PFSK-1 (cell line): ENCODE measurements at regions not wholly inside any gene's neighbourhood (a gene's known extent, or its start where the extent isn't known, plus 50 kb on each side); places are given as distances from the start of the nearest gene placed in this dataset.

Source experiments
- FOXP2 ChIP-seq: optimal IDR thresholded peaks from 2 replicates; pipeline ENCODE3; 2011; ENCODE audit warnings: borderline replicate concordance, control low read depth, inconsistent platforms; ENCODE audit not compliant: insufficient read depth; ENCODE audit errors: extremely low read length, extremely low read depth
- POLR2AphosphoS5 ChIP-seq: IDR thresholded peaks from 2 replicates; pipeline ENCODE4 v1.6.1; 2012; ENCODE audit warnings: low read depth, mild to moderate bottlenecking, control low read depth, low read length, moderate library complexity
- SIN3A ChIP-seq: IDR thresholded peaks from 2 replicates; pipeline ENCODE4 v1.6.1; 2012; ENCODE audit warnings: mild to moderate bottlenecking, low read length, moderate library complexity, borderline replicate concordance; ENCODE audit not compliant: insufficient read depth
- TAF1 ChIP-seq: IDR thresholded peaks from 2 replicates; pipeline ENCODE4 v1.6.1; 2012; ENCODE audit warnings: low read length, control low read depth, borderline replicate concordance; ENCODE audit not compliant: insufficient read depth
- TF ChIP-seq, protein P1 (sequence below), 2 experiments: IDR thresholded peaks; 2 replicates each; pipeline versions ENCODE4 v1.6.1 to v1.8.0; 2011 to 2012; ENCODE audit warnings: low read depth in 2 of 2, low read length in 2 of 2, control low read depth in 1 of 2, inconsistent platforms in 1 of 2, mild to moderate bottlenecking in 1 of 2, moderate library complexity in 1 of 2; ENCODE audit not compliant: insufficient read depth in 1 of 2

GRCh38 chr1:91604632-91605031, 104.0 kb downstream of the CDC7 start:
- TF ChIP-seq FOXP2, result no peak
- TF ChIP-seq, protein P1, sequence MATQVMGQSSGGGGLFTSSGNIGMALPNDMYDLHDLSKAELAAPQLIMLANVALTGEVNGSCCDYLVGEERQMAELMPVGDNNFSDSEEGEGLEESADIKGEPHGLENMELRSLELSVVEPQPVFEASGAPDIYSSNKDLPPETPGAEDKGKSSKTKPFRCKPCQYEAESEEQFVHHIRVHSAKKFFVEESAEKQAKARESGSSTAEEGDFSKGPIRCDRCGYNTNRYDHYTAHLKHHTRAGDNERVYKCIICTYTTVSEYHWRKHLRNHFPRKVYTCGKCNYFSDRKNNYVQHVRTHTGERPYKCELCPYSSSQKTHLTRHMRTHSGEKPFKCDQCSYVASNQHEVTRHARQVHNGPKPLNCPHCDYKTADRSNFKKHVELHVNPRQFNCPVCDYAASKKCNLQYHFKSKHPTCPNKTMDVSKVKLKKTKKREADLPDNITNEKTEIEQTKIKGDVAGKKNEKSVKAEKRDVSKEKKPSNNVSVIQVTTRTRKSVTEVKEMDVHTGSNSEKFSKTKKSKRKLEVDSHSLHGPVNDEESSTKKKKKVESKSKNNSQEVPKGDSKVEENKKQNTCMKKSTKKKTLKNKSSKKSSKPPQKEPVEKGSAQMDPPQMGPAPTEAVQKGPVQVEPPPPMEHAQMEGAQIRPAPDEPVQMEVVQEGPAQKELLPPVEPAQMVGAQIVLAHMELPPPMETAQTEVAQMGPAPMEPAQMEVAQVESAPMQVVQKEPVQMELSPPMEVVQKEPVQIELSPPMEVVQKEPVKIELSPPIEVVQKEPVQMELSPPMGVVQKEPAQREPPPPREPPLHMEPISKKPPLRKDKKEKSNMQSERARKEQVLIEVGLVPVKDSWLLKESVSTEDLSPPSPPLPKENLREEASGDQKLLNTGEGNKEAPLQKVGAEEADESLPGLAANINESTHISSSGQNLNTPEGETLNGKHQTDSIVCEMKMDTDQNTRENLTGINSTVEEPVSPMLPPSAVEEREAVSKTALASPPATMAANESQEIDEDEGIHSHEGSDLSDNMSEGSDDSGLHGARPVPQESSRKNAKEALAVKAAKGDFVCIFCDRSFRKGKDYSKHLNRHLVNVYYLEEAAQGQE (IDR thresholded peaks at IDR 0.05; ENCODE audit: insufficient read depth in 1 of 2, low read depth in 2 of 2, low read length in 2 of 2), result no peak
- TF ChIP-seq TAF1, result no peak
- TF ChIP-seq POLR2AphosphoS5, result no peak
- TF ChIP-seq SIN3A, result no peak

GRCh38 chr1:91605566-91605965, 104.9 kb downstream of the CDC7 start:
- no peak for TF ChIP-seq TAF1
- TF ChIP-seq SIN3A, result no peak
- no peak for TF ChIP-seq POLR2AphosphoS5
- no peak for TF ChIP-seq FOXP2

GRCh38 chr1:91606546-91607078, 106.0 kb downstream of the CDC7 start:
- TF ChIP-seq FOXP2 (no peak), POLR2AphosphoS5 (no peak), TAF1 (no peak), SIN3A (no peak)
- TF ChIP-seq, protein P1 (IDR thresholded peaks at IDR 0.05; ENCODE audit: insufficient read depth in 1 of 2, low read depth in 2 of 2, low read length in 2 of 2), result no peak

- TF ChIP-seq SIN3A (no peak), TAF1 (no peak), FOXP2 (no peak), POLR2AphosphoS5 (no peak)
- TF ChIP-seq, protein P1 (IDR thresholded peaks at IDR 0.05; ENCODE audit: insufficient read depth in 1 of 2, low read depth in 2 of 2, low read length in 2 of 2), result no peak
Measured at GRCh38 chr1:91608876-91609275, 108.2 kb downstream of the CDC7 start.

DNA sequence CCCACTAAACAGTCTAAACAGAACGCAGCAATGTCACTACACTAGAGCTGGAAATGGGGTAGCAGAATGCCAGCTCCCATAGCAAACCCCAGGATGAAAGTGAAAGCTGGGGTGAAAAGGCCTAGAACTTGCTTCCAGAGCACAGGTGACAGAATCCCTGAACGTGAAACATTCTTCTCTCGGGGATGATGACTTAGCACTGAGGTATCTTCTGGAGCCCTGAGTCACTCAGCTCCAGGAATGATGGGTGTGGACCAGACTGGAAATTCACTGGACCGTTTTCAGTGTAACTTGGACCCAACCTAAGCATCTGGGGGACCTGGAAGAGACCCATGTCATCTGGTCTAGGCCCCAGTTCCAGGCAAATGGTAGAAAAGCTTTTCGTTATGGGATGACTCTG, 108.9 kb downstream of the CDC7 start:
- TF ChIP-seq FOXP2 (no peak), TAF1 (no peak), POLR2AphosphoS5 (no peak), SIN3A (no peak)
- TF ChIP-seq, protein P1 (IDR thresholded peaks at IDR 0.05; ENCODE audit: insufficient read depth in 1 of 2, low read depth in 2 of 2, low read length in 2 of 2), result no peak

- TF ChIP-seq, protein P1 (IDR thresholded peaks at IDR 0.05; ENCODE audit: insufficient read depth in 1 of 2, low read depth in 2 of 2, low read length in 2 of 2), result no peak
- TF ChIP-seq TAF1, result no peak
- no peak for TF ChIP-seq POLR2AphosphoS5
- TF ChIP-seq SIN3A, result no peak
- no peak for TF ChIP-seq FOXP2
Measured at GRCh38 chr1:91610102-91610501, 109.5 kb downstream of the CDC7 start.
